HG02943 (cell line): ENCODE measurements at regions not wholly inside any gene's neighbourhood (a gene's known extent, or its start where the extent isn't known, plus 50 kb on each side); places are given as distances from the start of the nearest gene placed in this dataset.
A peak's percentile ranks its signal among the peaks of the same experiment; 100 is the strongest.

Experiments used
- ATAC-seq: cut with Tn5 transposase; IDR thresholded peaks from one replicate; pipeline ENCODE4 v1.9.1; 2021; ENCODE audit warnings: mild to moderate bottlenecking, low read depth, moderate library complexity; ENCODE audit not compliant: unreplicated experiment

- ATAC-seq, result no peak
Observed at GRCh38 chr2:58842501-58843155, 601.5 kb upstream of the FANCL start.

DNA sequence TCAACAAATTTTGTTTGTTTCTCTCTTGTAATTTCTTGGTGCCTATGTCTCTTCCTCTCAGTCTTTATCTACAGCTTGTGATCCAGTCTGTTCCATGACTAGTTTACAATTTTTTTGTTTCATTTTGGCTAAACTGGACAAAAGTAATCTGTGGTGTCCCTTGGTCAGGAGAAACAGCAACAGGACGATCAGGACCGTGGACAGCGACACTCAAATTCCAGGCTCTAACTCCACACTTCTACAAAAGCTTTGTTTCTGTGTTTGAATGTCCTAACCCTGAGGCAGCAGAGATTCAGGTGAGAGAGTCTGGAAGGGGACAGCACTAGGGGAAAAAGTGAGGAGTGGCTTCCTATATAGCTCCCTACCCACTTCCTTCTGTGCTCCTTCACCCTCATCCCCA lies 593.3 kb upstream of the FANCL start:
- ATAC-seq, result no peak

DNA sequence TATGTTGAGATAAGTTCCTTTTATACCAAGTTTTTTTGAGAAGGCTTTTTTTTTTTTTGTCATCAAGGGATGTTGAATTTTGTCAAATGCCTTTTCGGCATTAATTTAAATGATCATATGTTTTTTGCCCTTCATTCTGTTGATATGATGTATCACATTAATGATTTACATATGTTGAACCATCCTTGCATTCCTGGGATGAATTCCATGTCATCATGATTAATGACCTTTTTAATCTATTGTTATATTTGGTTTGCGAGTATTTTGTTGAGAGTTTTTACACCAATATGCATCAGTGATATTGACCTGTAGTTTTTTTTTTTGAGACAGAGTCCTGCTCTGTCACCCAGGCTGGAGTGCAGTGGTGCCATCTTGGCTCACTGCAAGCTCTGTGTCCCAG lies 585.7 kb upstream of the FANCL start:
- ATAC-seq, result no peak

DNA sequence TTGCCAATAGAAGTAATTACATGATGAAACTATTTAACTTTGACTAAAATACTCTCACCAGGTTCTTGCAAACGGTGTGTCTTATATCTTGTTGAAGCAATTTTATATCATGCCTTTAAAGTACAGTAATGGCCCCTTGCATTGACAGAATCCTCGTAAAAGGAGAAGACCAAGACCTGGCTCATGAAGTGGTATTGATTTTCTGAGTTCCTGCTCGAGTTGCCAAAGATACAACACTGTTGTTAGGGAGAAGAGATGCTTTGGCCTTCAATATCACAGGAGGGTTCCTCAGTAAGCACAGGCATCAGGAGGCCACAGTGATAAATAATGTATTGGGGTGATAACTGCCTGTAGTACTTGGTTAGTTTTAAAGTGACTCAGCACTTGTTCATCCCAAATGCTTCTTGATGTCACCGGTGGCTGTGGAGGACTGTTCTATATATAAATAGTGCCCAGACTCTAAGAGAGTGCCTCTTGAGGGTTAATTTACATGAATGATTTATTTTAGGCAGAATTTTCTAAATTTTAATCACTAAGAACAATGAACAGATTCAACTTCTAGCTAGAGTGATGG lies 571.7 kb upstream of the FANCL start:
- ATAC-seq, result no peak

DNA sequence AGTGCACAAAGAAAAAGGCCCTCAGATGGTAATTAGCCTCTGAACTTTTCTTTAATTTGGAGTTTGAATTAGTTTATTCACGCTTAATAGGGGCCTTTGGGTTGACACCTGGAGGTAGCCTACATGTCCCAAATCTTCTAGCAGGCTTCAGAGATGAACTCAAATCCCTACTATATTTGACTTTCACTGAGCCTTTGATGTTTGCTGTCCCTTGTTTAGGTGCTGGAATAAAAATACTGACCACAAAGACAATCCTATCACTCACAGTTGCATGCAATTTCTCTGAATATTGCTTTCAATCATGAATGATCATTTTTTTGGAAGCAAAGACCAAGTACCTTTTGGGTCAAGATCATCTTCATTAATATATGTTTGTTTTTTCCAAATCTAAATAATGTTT lies 564.0 kb upstream of the FANCL start:
- no peak for ATAC-seq

- no peak for ATAC-seq
Observed at GRCh38 chr2:58803192-58803591, 562.1 kb upstream of the FANCL start.

GRCh38 chr2:58800881-58801280 lies 559.8 kb upstream of the FANCL start:
- no peak for ATAC-seq

GRCh38 chr2:58798676-58799208 lies 557.6 kb upstream of the FANCL start:
- no peak for ATAC-seq

DNA sequence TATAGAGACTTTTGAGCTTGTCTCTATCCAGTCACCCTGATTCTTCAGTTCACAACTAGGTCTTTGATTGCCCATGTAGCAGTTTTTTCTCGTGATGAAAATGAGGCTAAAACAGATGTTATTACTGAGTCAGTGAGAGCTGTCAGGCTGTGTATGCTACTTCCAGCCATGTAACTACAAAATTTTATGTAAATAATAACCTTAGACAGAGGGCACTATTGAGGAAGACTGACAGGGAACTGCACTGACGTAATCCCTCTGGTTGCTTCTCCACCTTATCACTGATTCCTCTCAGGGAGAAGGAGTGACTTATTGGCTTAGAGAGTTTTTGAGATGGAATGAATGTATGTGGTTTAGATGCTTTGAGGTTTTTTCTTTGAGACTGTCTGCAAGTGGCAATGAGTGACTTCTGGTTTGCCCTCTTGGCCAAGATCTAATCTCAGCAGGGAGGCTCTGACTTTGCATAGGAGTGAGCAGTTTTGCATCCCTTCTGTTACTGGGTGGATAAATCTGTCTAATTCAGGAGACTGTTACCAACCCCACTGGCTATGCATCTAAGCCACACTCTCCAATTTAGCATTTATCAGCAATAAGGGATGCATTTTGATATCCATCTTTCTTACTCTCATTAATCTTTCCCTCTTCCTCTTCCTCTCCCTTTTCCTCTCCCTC lies 555.2 kb upstream of the FANCL start:
- ATAC-seq, result no peak

GRCh38 chr2:58794916-58795315 lies 553.8 kb upstream of the FANCL start:
- no peak for ATAC-seq

- no peak for ATAC-seq
Observed at GRCh38 chr2:58794103-58794502, 553.0 kb upstream of the FANCL start.

DNA sequence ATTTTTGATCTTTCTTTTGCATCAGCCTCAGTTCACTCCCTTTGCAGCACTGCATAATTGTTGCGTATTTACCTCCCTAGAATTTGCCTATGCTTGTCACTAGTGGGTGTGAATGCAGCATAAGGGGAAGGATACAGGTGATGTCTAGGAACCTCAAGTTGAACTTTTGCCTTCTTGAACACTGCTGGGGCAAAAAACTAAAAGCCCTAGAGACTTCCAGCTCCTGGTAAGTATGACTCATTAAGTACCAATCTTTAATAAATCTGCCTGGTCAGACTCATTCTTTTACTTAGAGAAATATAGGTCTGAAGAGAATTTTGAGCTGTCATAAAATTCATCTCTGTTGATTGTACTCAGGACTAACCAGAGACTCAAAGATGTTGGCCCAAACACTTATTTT lies 547.3 kb upstream of the FANCL start:
- no peak for ATAC-seq

- no peak for ATAC-seq
Observed at GRCh38 chr2:58770846-58771245, 529.7 kb upstream of the FANCL start.

- no peak for ATAC-seq
Observed at GRCh38 chr2:58769864-58770234, 528.7 kb upstream of the FANCL start.

DNA sequence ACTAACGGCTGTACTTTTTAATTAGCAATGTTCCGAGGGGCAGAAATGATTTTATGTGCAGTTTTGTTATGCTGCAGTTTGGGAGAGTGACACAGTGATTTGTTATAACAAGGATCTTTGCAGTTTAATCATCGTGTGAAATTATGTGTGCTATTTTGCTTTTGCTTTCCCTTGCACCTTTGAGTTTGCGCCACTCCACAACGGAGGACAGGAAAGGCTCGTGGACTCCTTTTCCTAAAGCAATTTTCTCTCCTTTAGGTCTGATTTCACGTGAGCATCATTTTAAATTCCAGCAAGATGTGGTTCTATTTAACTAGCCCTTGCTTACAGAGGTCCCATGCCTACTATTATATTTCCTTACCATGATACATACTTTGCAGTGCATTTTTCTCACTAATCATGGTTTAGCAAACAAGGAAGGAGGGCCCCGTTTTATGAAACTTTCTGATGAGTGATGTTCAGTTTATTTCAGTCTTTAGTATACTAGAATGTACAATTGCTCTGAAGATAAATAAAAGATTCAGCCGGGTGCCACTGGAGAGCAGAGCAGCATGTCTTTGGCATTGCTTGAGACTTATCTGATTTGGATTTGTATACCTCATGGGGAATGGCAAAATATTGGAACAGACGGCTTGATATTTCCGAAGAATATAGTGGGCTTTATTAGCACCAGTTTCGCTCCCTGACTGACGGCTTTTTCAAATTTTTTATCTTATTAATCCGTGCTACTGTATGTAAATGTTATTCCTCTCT lies 528.2 kb upstream of the FANCL start:
- no peak for ATAC-seq

- ATAC-seq, result no peak
Observed at GRCh38 chr2:58768715-58769080, 527.6 kb upstream of the FANCL start.

GRCh38 chr2:58767828-58768714 lies 526.9 kb upstream of the FANCL start:
- no peak for ATAC-seq

- no peak for ATAC-seq
Observed at GRCh38 chr2:58764338-58765104, 523.4 kb upstream of the FANCL start.

DNA sequence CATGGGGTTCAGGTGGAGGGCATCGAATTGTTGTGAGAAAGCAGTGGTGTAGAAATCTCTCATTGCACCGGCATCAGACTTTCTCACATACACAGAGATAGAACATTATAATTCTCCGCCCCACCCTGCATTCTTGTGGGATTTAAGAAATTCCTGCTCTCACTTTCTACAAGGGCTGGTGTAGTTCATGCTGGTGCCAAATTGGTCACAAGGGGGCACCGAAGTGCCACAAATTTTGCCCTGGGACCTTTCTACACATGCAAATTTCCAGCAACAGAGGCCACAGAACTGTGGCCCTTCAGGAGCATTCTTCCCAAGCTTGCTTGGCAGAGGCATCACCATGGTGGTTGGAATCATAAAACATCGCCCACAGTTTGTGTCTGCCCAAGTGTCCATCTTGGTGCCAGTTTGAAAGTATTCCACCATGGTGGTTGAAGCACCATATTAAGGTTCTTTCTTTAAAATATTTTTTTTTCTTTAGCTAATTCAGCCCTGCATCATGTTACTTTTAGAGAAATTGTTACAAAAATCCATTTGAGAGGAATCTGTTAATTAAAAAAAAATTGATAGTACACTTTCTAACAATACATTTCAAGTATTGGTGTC lies 521.2 kb upstream of the FANCL start:
- peak; percentile 61 for ATAC-seq
